Lower leg skin (tissue), 3 donors: ENCODE measurements at regions not wholly inside any gene's neighbourhood (a gene's known extent, or its start where the extent isn't known, plus 50 kb on each side); places are given as distances from the start of the nearest gene placed in this dataset.

Experiments used
- POLR2A ChIP-seq, 2 donors: fragments of 450-650 bp; IDR thresholded peaks; one replicate each; pipeline ENCODE4 v1.6.1; 2016 to 2017; ENCODE audit warnings: antibody characterized with exemption in 2 of 2, mild to moderate bottlenecking in 1 of 2, moderate library complexity in 1 of 2
- TF ChIP-seq, protein P1 (sequence below), 3 donors: fragments of 450-650 bp; IDR thresholded peaks; one replicate each; pipeline ENCODE4 v1.5.1; 2016; ENCODE audit warnings: antibody characterized with exemption in 3 of 3, mild to moderate bottlenecking in 3 of 3, moderate library complexity in 2 of 3

DNA sequence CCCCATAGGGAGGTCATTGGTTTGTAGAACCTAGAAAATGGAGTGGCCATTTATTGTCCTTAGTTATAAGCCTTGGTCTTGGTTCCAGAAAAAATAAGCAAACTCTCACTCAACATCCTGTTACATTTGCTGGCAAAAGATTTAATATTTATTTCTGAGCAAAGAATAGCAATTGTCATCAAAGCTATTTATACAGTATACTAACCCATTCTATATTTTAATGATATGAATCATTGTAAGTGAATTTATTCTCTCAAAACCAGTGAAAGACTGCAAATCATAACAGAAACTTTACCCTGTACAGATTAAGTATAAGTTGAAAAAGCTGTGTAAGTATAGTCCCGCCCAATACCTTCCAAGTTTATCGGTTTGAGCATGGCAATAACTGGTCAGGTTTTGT is 364.4 kb downstream of the CD109 start:
- TF ChIP-seq, protein P1, sequence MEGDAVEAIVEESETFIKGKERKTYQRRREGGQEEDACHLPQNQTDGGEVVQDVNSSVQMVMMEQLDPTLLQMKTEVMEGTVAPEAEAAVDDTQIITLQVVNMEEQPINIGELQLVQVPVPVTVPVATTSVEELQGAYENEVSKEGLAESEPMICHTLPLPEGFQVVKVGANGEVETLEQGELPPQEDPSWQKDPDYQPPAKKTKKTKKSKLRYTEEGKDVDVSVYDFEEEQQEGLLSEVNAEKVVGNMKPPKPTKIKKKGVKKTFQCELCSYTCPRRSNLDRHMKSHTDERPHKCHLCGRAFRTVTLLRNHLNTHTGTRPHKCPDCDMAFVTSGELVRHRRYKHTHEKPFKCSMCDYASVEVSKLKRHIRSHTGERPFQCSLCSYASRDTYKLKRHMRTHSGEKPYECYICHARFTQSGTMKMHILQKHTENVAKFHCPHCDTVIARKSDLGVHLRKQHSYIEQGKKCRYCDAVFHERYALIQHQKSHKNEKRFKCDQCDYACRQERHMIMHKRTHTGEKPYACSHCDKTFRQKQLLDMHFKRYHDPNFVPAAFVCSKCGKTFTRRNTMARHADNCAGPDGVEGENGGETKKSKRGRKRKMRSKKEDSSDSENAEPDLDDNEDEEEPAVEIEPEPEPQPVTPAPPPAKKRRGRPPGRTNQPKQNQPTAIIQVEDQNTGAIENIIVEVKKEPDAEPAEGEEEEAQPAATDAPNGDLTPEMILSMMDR (IDR thresholded peaks at IDR 0.05) = no peak
- TF ChIP-seq POLR2A (IDR thresholded peaks at IDR 0.05) = no peak
